PC-9 (cell line): ENCODE measurements at regions not wholly inside any gene's neighbourhood (a gene's known extent, or its start where the extent isn't known, plus 50 kb on each side); places are given as distances from the start of the nearest gene placed in this dataset.
"Not testable (repeated sequence)": the region's sequence is repeated elsewhere in the genome, so short reads cannot be mapped to it uniquely, and the experiment has no call there.

Experiments
- BruUV-seq: library from RNA; stranded (reverse); fragments of 400-500 nt; replicated peaks from 2 replicates; lab custom pipeline; 2021; lab: Mats Ljungman, UMichigan
- CTCF ChIA-PET: fragments of 300-600 bp; sonication (Branson Sonifier 250); formaldehyde crosslinking; loops from one replicate; lab custom pipeline; 2022; ENCODE audit warnings: antibody characterized with exemption; lab: Charles Lee
- POLR2A ChIA-PET: fragments of 300-600 bp; sonication (Branson Sonifier 250); formaldehyde crosslinking; loops from one replicate; lab custom pipeline; 2022; ENCODE audit warnings: antibody characterized with exemption; ENCODE audit not compliant: unreplicated experiment; lab: Charles Lee
- DNase-seq, 2 experiments: peaks; one replicate each; pipeline versions ENCODE4 v3.0.0 to v3.0.0-alpha.2; 2015 to 2022; ENCODE audit warnings: mixed read lengths in 1 of 2
- H2AFZ ChIP-seq: fragments of 200-600 bp; sonication (generic); 2 replicates; pipeline ENCODE4 v1.8.1; 2017; ENCODE audit warnings: antibody characterized with exemption
- H3F3A ChIP-seq: fragments of 200-600 bp; sonication (generic); 2 replicates; pipeline ENCODE4 v1.8.1; 2017; ENCODE audit warnings: antibody characterized with exemption, mild to moderate bottlenecking, low read depth; ENCODE audit not compliant: insufficient read depth
- H3K27ac ChIP-seq: fragments of 200-600 bp; sonication (generic); 2 replicates; pipeline ENCODE4 v1.6.1; 2016; ENCODE audit warnings: mixed run types
- H3K27me3 ChIP-seq: fragments of 200-600 bp; sonication (generic); 2 replicates; pipeline ENCODE4 v1.6.1; 2016; ENCODE audit warnings: low read depth, mixed run types; ENCODE audit not compliant: insufficient read depth
- H3K36me3 ChIP-seq: fragments of 200-600 bp; sonication (generic); 2 replicates; pipeline ENCODE4 v1.6.1; 2016; ENCODE audit warnings: low read depth, mixed run types
- H3K4me1 ChIP-seq: fragments of 200-600 bp; sonication (generic); replicated peaks from 2 replicates; pipeline ENCODE4 v1.6.1; 2016; ENCODE audit warnings: mixed run types; ENCODE audit not compliant: insufficient read depth
- H3K4me2 ChIP-seq: fragments of 200-600 bp; sonication (generic); 2 replicates; pipeline ENCODE4 v1.6.1; 2017; ENCODE audit warnings: mixed run types
- H3K4me3 ChIP-seq: fragments of 200-600 bp; sonication (generic); 2 replicates; pipeline ENCODE4 v1.6.1; 2016; ENCODE audit warnings: mixed run types
- H3K79me2 ChIP-seq: fragments of 200-600 bp; sonication (generic); 2 replicates; pipeline ENCODE4 v1.6.1; 2017; ENCODE audit warnings: low read depth, mixed run types
- H3K9me2 ChIP-seq: fragments of 200-600 bp; sonication (generic); 2 replicates; pipeline ENCODE4 v1.8.1; 2017; ENCODE audit warnings: mild to moderate bottlenecking; ENCODE audit not compliant: insufficient read depth
- H3K9me3 ChIP-seq: fragments of 200-600 bp; sonication (generic); 2 replicates; pipeline ENCODE4 v1.8.1; 2016; ENCODE audit warnings: low read depth; ENCODE audit not compliant: insufficient read depth
- H4K20me1 ChIP-seq: fragments of 200-600 bp; sonication (generic); 2 replicates; pipeline ENCODE4 v1.8.1; 2017; ENCODE audit not compliant: insufficient read depth
- EZH2 ChIP-seq: fragments of 200-600 bp; sonication (generic); IDR thresholded peaks from 2 replicates; pipeline ENCODE4 v1.8.0; 2017; ENCODE audit warnings: antibody characterized with exemption, low read depth
- intact Hi-C: fragments of 100-400 bp; cut with micrococcal nuclease; formaldehyde crosslinking; loops from one replicate; pipeline ENCODE4 v1.10.0; 2022; ENCODE audit not compliant: unreplicated experiment
- TF ChIP-seq, protein P1 (sequence below): fragments of 200-600 bp; sonication (generic); conservative IDR thresholded peaks from 2 replicates; pipeline ENCODE4 v1.6.1; 2017; ENCODE audit warnings: mixed run types, antibody characterized with exemption, mild to moderate bottlenecking, moderate library complexity

DNA sequence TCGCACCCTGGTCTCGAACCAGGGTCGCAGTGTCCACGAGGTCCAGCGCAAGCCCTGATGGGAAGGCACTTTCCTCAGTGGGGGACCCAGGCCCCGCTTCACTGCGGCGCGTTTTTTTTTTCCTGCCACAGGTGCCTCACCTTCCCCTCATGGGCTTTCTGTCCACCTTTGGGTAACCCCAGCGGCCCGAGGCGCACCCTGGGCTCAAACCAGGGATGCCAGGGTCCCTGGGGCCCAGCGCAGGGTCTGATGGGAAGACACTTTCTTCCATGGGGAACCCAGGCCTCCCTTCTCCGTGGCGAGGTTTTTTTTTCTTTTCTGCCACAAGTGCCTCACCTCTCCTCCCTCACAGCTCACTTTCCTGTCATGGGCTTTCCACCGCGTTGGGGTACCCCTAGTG is 1269.9 kb downstream of the FOXD4L5 start:
- Histone ChIP-seq H3K79me2 (no peaks in the 10 kb centered on the region), H3K36me3 (no peaks in the 10 kb centered on the region), H3K4me2 (no peak overlapping the region), H3K27ac (no peak overlapping the region), H3K27me3 (peaks cover 23% of the 10 kb centered on the region), H4K20me1 (no peaks in the 10 kb centered on the region), H3K9me2 (no peaks in the 10 kb centered on the region), H3K4me3 (no peak overlapping the region), H3K9me3 (no peaks in the 10 kb centered on the region), H3F3A (no peaks in the 10 kb centered on the region), H3K4me1 (no peaks in the 10 kb centered on the region), H2AFZ (no peak overlapping the region)
- CTCF ChIA-PET: no interaction called here
- TF ChIP-seq EZH2: no peak
- TF ChIP-seq, protein P1, sequence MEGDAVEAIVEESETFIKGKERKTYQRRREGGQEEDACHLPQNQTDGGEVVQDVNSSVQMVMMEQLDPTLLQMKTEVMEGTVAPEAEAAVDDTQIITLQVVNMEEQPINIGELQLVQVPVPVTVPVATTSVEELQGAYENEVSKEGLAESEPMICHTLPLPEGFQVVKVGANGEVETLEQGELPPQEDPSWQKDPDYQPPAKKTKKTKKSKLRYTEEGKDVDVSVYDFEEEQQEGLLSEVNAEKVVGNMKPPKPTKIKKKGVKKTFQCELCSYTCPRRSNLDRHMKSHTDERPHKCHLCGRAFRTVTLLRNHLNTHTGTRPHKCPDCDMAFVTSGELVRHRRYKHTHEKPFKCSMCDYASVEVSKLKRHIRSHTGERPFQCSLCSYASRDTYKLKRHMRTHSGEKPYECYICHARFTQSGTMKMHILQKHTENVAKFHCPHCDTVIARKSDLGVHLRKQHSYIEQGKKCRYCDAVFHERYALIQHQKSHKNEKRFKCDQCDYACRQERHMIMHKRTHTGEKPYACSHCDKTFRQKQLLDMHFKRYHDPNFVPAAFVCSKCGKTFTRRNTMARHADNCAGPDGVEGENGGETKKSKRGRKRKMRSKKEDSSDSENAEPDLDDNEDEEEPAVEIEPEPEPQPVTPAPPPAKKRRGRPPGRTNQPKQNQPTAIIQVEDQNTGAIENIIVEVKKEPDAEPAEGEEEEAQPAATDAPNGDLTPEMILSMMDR: no peak
- DNase-seq: no peak
- intact Hi-C loops: no loop called here
- BruUV-seq: no TSS peak
- POLR2A ChIA-PET: no interaction called here

DNA sequence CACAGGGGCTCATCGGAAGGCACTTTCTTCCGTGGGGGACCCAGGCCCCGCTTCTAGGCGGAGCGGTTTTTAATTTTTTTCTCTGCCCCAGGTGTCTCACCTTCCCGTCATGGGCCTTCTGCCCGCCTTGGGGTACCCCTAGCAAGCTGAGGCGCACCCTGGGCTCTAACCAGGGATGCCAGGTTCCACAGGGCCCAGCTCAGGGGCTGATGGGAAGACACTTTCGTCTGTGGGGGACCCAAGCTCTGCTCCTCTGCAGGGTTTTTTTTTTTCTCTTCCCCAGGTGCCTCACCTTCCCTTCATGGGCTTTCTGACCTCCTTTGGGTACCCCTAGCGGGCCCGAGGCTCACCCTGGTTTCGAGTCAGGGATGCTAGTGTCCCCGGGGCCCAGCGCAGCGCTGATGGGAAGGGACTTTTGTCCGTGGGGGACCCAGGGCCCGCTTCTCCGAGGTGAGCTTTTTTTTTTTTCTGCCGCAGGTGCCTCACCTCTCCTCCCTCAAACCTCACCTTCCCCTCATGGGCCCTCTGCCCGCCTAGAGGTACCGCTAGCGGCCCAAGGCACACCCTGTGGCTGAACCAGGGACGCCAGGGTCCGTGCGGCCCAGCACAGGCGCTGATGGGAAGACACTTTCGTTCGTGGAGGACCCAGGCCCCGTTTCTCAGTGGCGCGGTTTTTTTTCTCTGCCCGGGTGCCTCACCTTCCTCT is 1270.5 kb downstream of the FOXD4L5 start:
- H3K79me2 ChIP-seq, CTCF ChIA-PET, BruUV-seq, H3K4me2 ChIP-seq, H3F3A ChIP-seq, H2AFZ ChIP-seq, POLR2A ChIA-PET, intact Hi-C loops, H3K4me1 ChIP-seq, H3K9me3 ChIP-seq, H3K4me3 ChIP-seq, DNase-seq, H3K36me3 ChIP-seq, H4K20me1 ChIP-seq, H3K9me2 ChIP-seq, H3K27ac ChIP-seq: not testable (repeated sequence)
- H3K27me3 ChIP-seq: peaks cover 19% of the 10 kb centered on the region

DNA sequence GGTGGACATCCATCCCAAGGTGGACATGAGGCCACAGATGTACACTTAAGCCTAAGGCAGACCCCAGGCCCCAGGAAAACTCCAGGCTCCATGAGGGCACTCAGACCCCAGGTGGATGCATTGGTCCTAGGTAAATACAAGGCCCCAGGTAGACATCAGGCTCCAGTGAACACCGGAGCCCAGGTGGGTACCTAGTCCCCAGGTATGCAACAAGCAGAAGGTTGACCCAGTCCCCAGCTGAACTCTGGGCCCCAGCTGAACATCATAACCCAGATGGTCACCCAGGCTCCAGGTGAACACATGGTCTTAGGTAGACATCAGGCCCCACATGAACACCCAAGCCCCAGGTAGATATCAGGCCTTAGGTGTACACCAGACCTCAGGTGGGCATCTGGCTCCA is 1271.9 kb downstream of the FOXD4L5 start:
- DNase-seq, H2AFZ ChIP-seq, CTCF ChIA-PET, H3K79me2 ChIP-seq, H3K4me1 ChIP-seq, H3K9me2 ChIP-seq, H3K27me3 ChIP-seq, H3K9me3 ChIP-seq, H3K36me3 ChIP-seq, H3K4me3 ChIP-seq, H4K20me1 ChIP-seq, H3F3A ChIP-seq, H3K4me2 ChIP-seq, BruUV-seq, POLR2A ChIA-PET, H3K27ac ChIP-seq, intact Hi-C loops: not testable (repeated sequence)

GRCh38 chr9:64012014-64012413 is 1273.0 kb downstream of the FOXD4L5 start:
- H3K79me2 ChIP-seq, H4K20me1 ChIP-seq, DNase-seq, H3K27me3 ChIP-seq, H2AFZ ChIP-seq, POLR2A ChIA-PET, H3K4me3 ChIP-seq, BruUV-seq, H3K4me1 ChIP-seq, H3K36me3 ChIP-seq, intact Hi-C loops, CTCF ChIA-PET, H3K9me2 ChIP-seq, H3K9me3 ChIP-seq, H3F3A ChIP-seq, H3K4me2 ChIP-seq, H3K27ac ChIP-seq: not testable (repeated sequence)

DNA sequence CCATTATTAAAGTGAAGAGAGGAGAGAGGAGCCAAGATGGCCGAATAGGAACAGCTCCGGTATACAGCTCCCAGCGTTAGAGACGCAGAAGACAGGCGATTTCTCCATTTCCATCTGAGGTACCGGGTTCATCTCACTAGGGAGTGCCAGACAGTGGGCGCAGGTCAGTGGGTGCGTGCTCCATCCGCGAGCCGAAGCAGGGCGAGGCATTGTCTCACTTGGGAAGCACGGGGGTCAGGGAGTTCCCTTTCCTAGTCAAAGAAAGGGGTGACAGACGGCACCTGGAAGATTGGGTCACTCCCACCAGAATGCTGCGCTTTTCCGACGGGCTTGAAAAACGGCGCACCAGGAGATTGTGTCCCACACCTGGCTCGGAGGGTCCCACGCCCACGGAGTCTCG is 1305.3 kb downstream of the FOXD4L5 start:
- H3K4me2 ChIP-seq: peak overlapping the region; percentile 46; the same call in 1 of the 2 replicates
- intact Hi-C loops, POLR2A ChIA-PET, DNase-seq, H3K9me3 ChIP-seq, BruUV-seq, CTCF ChIA-PET, H3K27ac ChIP-seq, H4K20me1 ChIP-seq, H3K79me2 ChIP-seq, H3K27me3 ChIP-seq, H3F3A ChIP-seq, H3K9me2 ChIP-seq, H3K4me1 ChIP-seq, H3K36me3 ChIP-seq: not testable (repeated sequence)
- H3K4me3 ChIP-seq: peak overlapping the region; percentile 35; the same call in 1 of the 2 replicates
- 0 out of 2 replicates have a peak overlapping the region, but pooled peaks have one; percentile 22 for H2AFZ ChIP-seq
